C4-2B (cell line): ENCODE measurements at regions not wholly inside any gene's neighbourhood (a gene's known extent, or its start where the extent isn't known, plus 50 kb on each side); places are given as distances from the start of the nearest gene placed in this dataset.

Experiments used
- H3K27ac ChIP-seq: fragments of 450-650 bp; 2 replicates; pipeline ENCODE4 v1.5.1; 2017
- CTCF ChIP-seq: fragments of 450-650 bp; conservative IDR thresholded peaks from 2 replicates; pipeline ENCODE4 v1.5.1; 2017; ENCODE audit warnings: mild to moderate bottlenecking
- ZFX ChIP-seq: fragments of 450-650 bp; IDR thresholded peaks from 2 replicates; pipeline ENCODE4 v1.6.1; 2017

DNA sequence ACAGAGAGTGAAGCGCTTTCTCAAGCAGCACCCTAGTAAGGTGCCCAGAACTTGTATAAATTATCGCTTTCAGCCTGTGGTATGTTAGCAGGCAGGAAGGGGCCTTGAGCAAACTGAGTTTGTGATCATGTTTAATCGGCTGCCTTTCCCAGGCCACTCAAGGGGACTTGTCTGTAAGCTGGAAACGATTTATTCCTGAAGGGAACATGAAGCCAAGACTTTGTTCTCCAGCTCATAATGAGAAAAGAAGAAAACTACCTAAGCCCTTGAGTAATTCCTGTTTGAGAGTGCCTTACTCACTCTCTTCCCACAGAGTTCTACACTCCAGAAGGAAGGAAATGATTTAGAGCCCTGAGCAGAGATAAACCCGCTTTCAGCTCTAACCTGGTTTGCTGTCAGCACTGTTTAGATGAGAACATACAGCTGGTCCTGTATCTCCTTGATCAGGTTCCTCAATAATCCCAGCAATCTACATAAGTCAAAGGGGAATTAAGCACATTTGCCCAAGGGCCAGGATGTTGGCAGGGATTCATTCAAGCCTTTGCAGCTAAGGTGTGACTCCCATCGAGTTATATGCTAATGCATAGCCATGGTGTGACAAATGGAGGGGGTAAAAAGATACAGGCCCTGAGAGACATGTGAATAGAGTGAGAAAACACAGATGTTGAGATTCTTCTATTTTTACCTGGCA is 187.7 kb upstream of the SLC24A5 start:
- TF ChIP-seq ZFX, result no peak
- no peak for TF ChIP-seq CTCF
- H3K27ac ChIP-seq, result no peak overlapping the region

GRCh38 chr15:47933865-47934264 is 186.9 kb upstream of the SLC24A5 start:
- no peak overlapping the region for H3K27ac ChIP-seq
- TF ChIP-seq CTCF, result no peak
- TF ChIP-seq ZFX, result no peak

DNA sequence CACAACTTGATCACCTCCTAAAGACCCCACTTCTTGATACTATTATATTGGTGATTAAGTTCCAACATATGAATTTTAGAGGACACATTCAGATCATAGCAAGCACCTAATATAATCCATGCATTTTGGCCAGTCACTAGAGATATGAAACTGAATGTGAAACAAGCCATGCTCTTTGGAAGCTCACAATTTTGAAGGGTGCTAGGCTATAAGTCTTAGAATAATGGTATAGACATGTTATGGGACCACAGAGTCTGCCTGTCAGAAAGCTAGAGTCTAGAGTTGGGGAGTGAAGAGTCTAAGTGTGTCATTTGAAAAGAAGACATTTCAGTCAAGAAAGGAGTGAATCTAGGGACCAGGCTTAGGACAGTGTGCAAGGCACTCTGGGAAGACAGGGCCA is 186.4 kb upstream of the SLC24A5 start:
- no peak for TF ChIP-seq CTCF
- no peak for TF ChIP-seq ZFX
- no peak overlapping the region for H3K27ac ChIP-seq

- no peak overlapping the region for H3K27ac ChIP-seq
- TF ChIP-seq ZFX (no peak), CTCF (no peak)
Observed at GRCh38 chr15:47937834-47938233, 183.0 kb upstream of the SLC24A5 start.

DNA sequence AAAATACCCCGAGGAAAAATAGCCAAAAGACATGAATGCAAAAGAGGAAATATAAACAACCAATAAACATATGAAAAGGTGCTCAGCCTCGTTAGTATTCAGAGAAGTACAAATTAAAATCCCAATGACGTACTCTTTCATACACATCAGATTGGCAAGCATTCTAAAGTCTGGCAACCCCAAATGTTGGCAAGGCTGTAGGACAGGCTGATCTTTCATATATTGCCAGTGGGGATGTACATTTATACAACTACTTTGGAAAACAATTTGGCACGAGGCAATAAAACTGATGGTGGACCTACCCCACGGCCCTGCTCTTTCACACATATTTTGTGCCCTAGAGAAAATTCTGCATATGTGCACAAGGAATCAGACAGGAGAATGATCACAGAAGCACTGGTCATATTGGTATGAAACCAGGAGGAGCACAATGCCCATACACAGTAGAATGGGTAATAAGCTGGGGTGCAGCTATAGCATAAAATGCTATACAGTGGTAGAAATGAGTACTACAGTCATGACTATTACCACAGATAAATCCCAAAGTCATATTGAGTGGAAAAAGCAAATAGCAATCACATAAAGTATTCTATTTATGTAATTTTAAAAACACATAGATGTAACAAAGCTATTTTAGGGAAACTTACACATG is 176.0 kb upstream of the SLC24A5 start:
- no peak overlapping the region for H3K27ac ChIP-seq
- no peak for TF ChIP-seq ZFX
- peak; percentile 56 for TF ChIP-seq CTCF

DNA sequence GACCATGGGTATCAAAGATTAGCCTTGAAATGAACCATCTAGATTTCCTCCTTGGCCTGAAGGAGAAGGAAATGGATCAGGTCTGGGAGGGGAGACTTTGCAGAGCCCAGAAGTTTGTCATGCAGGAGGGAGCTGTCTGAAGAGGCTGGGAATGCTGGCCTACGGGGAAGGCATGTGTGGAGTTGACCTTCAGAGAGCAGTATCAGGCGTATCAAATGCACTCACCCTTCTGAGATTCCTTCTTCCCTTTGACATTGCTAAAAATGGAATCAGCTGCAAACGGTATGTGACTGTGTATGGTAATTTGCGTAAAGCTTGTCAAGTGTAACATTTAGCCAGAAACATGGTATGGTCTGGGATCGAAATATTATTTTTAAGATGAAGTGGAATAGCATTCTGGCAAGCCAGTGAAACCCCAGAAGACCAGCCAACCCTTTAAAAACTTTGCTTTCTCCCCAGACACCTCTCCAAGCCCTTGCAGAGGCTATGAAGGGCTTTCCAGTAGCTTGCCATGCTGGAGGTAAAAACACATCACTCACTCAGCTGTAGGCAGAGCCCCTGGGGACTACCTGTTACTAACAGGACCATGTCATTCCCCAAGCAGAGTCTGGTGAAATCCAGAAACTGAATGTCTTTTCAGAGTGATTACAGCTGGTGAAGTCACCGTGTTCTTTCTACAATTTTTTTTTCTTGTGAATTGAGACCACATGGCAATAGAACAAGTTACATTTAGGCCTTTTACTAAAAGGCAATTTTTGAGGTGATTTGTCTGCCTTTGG is 174.7 kb upstream of the SLC24A5 start:
- peak overlapping the region; percentile 27; the same call in 1 of the 2 replicates for H3K27ac ChIP-seq
- TF ChIP-seq ZFX, result no peak
- TF ChIP-seq CTCF, result no peak

DNA sequence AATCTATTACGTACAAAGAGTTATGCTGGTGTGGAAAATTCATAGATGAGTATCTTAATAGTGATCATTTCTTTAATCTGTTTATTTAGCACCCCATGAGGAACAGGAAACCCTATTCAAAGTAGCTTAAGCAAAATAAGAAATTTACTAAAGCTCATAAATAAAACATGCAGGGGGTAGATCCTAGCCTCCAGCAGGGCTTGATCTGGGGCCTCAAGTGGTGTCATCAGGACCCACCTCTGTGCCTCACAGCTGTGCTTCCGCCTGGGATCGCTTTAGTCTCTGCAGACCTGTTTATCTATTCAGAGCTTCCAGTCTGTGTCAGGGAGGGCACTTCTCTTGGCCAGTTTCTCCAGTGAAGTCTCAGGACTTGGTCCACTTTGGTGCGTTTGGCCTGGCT is 171.0 kb upstream of the SLC24A5 start:
- TF ChIP-seq ZFX (no peak), CTCF (no peak)
- no peak overlapping the region for H3K27ac ChIP-seq
